Inferior parietal cortex (tissue), 1 donor: ENCODE measurements at regions not wholly inside any gene's neighbourhood (a gene's known extent, or its start where the extent isn't known, plus 50 kb on each side); places are given as distances from the start of the nearest gene placed in this dataset.
"Not testable (repeated sequence)": the region's sequence is repeated elsewhere in the genome, so short reads cannot be mapped to it uniquely, and the experiment has no call there.

Experiments used
- DNase-seq: peaks from one replicate; pipeline ENCODE4 v3.0.0-alpha.2; 2016; ENCODE audit errors: extremely low spot score

DNA sequence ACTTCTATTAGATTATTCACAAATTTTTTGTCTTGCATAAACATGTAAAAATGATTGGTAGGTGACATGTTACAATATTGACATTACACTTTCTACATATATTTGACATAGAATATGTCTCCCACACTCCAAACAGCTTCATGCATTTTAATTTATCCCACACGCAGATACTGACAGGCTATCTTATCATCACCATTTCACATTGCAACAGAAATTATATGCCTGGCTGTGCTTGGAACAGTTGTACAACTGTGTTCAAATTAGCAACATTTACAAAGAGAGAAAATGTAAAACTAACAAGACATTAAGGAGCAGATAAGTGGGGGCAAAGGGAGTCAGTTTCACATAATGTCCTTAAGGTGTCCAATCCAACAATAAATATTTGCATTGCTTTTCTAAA lies 1208.5 kb downstream of the NSUN3 start:
- DNase-seq: no peak

DNA sequence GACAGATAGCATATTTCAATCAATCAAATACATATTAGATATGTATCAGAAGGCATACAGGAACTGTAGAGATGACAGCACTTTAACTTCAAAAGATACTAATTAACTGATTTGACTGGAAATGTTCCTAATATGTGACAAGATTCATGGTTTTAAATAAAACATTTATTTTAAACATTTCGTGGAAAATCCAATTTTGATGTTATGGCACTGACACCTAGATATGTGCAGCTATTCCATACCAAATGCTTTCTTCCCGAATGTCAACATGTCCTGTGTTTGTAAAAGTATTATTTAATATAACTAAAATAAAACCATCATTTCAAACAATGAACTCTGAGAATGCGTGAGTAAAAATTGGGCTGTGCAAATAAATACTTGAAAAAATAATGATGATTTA lies 1209.3 kb downstream of the NSUN3 start:
- DNase-seq: no peak

DNA sequence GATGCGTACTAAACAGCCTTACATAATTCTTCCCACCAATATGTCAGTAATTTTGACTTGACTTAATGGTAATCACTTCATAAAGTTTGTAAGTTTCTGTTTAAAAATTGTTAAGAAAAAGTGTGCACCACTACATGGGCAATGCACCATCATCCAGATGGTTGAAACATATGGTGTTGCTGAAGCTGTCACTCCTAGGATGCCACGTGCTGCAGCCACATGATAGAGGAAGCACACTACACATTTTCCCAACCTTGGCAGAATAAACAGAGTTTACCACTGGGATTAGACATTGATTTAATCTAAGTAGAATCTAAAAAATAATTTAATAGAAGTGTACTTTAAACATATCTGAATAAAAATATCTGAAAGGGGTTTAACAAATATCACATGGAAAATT lies 1209.9 kb downstream of the NSUN3 start:
- peak; percentile 25 for DNase-seq

DNA sequence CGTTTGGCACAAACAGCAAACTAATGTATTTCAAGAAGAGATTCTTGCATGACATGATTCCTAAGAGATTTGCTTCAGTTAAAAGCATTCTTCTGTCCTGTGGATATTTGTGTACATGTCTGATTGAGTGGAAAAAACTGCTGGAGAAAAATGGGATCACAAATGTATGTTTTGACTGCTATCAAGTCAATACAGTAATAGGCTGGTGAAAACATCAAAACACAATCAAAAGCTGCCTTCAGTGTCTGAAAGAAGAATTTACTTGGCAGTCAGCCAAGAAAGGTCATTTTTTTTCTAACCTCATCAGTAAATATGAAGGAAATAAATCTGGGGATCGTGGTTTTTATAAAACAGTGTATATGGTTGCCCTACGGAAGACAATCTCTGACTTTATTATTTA lies 1214.8 kb downstream of the NSUN3 start:
- DNase-seq: no peak

- DNase-seq: no peak
These were observed 1218.0 kb downstream of the NSUN3 start for GRCh38 chr3:95280711-95281352.

- DNase-seq: no peak
These were observed 1226.4 kb downstream of the NSUN3 start for GRCh38 chr3:95289295-95289694.

GRCh38 chr3:95297581-95297980 lies 1234.7 kb downstream of the NSUN3 start:
- no peak for DNase-seq

DNA sequence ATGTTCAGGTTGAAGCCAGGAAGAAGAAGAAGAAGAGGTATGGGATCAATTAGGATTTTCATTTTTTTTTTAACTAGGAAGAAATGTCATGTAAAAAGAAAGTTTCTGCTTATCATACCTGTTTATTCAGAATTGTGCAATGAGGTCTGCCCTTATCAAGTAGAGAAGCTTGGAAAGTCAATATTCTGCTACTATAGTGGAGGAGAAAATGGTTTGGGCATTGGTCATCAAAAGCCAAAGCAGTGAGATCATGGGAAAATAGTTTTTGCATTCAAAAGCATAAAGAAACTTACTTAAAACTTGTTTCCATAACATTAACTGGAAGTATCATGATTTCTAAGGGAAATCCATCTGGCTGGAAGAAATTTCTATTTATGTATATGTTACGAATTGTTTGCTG lies 1239.2 kb downstream of the NSUN3 start:
- no peak for DNase-seq

- no peak for DNase-seq
These were observed 1247.7 kb downstream of the NSUN3 start for GRCh38 chr3:95310560-95310959.

DNA sequence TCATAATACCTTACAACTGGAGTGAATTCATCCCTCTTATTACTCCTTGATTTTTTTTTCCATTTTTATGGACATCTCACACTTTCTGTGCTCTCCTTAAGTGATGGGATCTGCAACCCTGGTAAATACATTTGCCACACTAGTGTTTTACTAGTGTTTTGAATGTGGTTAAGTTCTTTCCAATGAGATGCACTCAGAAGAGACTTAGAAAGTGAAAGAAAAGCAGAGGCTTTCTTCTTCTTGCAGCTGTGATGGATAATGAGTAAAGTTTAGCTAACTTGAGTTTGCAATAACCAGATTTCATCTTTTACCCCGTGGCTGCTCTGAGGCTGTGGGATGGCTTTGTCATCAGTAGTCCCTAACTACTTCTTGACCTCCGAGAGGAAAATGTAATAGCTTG lies 1248.4 kb downstream of the NSUN3 start:
- no peak for DNase-seq

DNA sequence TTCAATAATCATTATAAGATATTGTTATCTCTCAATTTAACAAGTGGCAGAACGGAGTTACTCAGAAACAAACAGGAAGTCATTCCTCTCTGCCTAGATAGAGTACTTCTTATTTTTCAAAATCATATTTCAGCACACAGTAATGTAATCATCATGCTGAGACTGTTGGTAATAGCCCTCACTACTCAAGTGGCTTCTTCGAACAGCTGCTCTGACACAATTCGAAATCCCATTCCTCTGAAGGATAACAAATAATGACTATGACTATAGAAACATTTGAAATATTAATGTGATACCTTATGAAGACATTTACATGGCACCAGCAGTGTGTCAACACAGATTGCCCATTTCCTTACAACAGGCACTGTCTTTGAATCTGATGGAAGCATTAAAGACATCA lies 1249.8 kb downstream of the NSUN3 start:
- DNase-seq: no peak

DNA sequence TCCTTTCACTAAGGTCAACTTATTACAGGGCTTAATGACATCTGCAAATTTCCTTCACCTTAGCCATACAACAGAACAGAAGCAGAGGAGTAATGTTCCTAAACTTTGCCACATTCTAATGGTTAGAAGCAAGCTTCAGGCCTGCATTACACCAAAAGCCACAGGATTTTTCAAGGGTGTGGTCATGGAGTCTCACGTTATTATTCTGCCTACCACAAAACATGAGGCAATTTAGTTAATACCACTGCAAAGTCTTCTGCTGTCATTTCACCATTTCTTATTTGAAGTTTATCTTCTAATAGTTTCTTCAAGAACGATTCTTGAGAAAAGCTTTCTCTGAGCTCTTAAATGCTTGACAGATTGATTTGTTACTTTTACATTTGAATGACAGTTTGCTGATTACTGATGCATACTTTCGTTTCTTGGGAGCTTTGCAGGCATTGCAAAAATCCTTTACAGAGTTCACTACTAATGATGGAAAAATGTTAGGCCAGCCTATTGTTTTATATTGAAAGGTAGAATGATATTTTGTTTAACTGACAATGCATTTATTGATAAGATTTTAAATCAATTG lies 1257.1 kb downstream of the NSUN3 start:
- DNase-seq: no peak

- no peak for DNase-seq
These were observed 1264.6 kb downstream of the NSUN3 start for GRCh38 chr3:95327478-95327877.

DNA sequence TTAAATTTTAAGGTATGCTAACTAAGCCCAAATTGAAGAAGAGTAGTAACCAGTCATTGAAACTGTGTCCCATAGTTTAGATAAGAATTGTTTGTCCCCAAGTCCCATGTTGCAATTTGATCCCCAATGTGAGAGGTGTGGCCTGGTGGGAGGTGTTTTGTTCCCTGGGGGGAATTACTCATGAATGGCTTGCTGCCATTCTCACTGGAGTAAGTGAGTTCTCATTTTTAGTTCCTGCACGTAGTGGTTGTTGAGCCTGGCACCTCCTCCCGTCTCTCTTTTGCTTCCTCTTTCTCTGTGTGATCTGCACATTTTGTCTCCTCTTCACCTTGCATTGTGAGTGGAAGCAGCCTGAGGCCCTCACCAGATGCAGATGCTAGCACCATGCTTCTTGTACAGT lies 1271.0 kb downstream of the NSUN3 start:
- DNase-seq: no peak

- no peak for DNase-seq
These were observed 1271.6 kb downstream of the NSUN3 start for GRCh38 chr3:95334461-95334860.

GRCh38 chr3:95335517-95335916 lies 1272.7 kb downstream of the NSUN3 start:
- DNase-seq: no peak

- no peak for DNase-seq
These were observed 1275.6 kb downstream of the NSUN3 start for GRCh38 chr3:95338446-95338845.

- no peak for DNase-seq
These were observed 1278.5 kb downstream of the NSUN3 start for GRCh38 chr3:95341314-95341713.

- no peak for DNase-seq
These were observed 1280.4 kb downstream of the NSUN3 start for GRCh38 chr3:95343228-95343627.

DNA sequence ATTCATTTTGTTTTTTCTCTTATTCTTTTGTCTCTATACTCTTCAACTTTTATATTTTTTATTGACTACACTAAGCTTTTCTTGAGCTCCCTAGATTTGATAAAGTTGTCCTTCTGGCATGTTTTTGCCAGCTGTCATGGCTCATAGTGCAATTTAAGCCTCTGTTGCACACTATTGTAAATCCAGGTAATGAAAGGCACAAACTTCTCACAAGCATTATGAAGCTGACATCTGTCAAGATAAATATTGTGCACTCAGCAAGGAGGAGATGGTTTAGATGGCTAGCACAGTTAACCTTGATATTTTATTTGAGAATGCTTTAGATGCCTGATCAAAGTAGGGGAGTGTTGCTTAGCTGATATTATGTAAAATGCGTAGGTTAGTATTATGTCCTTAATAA lies 1280.9 kb downstream of the NSUN3 start:
- no peak for DNase-seq

- DNase-seq: not testable (repeated sequence)
These were observed 1285.1 kb downstream of the NSUN3 start for GRCh38 chr3:95347936-95348335.

DNA sequence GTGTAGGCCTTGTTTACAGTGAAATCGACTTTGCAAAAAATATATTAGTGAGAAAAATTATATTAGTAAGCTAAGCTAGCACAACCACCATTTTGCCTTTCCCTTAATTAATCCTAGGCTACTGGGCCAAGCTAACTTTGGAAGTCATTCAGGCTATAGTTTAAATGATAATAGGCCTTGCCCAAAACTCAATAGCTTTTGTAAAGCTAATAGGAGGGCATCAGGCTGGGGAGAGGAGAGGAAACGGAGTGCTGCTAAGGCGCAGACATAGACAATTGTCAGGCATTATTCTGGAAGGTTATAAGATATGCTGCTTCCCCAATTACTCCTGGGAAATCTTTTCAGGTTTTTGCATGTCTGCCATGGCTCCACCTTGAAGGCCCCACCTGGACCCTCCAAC lies 1286.0 kb downstream of the NSUN3 start:
- no peak for DNase-seq

DNA sequence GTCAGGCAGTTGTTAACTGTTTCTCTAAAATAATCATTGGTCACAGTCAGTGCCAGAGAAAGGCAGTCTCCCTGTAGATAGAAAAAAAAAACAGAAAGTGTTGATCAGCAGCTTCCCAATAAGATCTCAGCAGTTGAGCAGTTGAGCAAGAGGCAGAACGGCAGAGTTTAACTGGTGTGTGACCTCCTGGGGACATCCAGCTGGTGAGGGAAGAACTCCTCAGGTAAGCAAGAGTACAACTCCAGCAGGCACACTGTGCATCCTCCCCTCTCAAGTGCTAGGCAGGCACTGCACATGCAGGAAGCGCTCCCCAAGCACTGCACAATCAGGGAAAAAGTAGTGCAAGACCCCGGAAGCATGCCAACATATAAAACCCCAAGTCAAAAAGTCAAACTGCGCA lies 1287.2 kb downstream of the NSUN3 start:
- DNase-seq: no peak

GRCh38 chr3:95351158-95351557 lies 1288.3 kb downstream of the NSUN3 start:
- DNase-seq: no peak
